GM23248 (cell line): ENCODE measurements at regions not wholly inside any gene's neighbourhood (a gene's known extent, or its start where the extent isn't known, plus 50 kb on each side); places are given as distances from the start of the nearest gene placed in this dataset.

Experiments
- EZH2 ChIP-seq: fragments of 200-600 bp; sonication (generic); IDR thresholded peaks from 2 replicates; pipeline ENCODE4 v1.6.1; 2018; ENCODE audit warnings: antibody characterized with exemption, mild to moderate bottlenecking; ENCODE audit not compliant: insufficient read depth, poor library complexity, severe bottlenecking
- EZH2phosphoT487 ChIP-seq: fragments of 200-600 bp; sonication (generic); IDR thresholded peaks from 2 replicates; pipeline ENCODE4 v1.6.1; 2018; ENCODE audit warnings: antibody characterized with exemption, moderate library complexity, mild to moderate bottlenecking, low read depth; ENCODE audit not compliant: insufficient read depth

DNA sequence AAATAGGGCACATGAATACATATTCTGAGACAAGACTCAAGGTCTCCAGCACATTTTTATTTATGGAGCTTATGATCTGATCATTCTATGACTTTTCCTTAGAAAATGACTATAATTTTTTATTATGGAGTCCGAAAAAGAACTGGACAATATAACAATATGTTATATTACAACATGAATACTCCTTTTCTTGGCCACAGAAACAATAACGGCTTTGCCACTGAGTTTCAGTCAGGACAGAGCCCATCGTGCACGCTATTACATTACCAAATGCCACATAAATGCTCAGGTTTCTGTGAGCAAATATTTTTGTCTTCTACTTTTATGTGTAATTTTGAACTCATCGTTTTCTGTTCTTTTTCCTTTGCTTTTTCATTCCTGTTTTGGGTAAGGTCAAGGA lies 509.2 kb upstream of the ZEB2 start:
- TF ChIP-seq EZH2 (no peak), EZH2phosphoT487 (no peak)
